Pancreas (tissue), 10 donors: ENCODE measurements at regions not wholly inside any gene's neighbourhood (a gene's known extent, or its start where the extent isn't known, plus 50 kb on each side); places are given as distances from the start of the nearest gene placed in this dataset.
A peak's percentile ranks its signal among the peaks of the same experiment; 100 is the strongest.

Source experiments
- ATAC-seq, 4 donors: fragments of 200-7000 bp; cut with Tn5 transposase; one replicate each; pipeline versions ENCODE4 v1.8.0 to v1.9.1; 2020; ENCODE audit warnings: mild to moderate bottlenecking in 4 of 4, moderate library complexity in 4 of 4
- DNase-seq, 6 donors: peaks; one replicate each; pipeline ENCODE4 v3.0.0-alpha.2; 2020
- FAIRE-seq: peaks from 2 replicates; lab custom pipeline; 2012; peaks lifted over from hg19 to GRCh38; lab: Jason Lieb, UNC
- H3K27ac ChIP-seq, 4 donors: fragments of 200-600 bp; sonication (generic); 1 replicate in 3 of 4; 2 replicates in 1 of 4; pipeline versions ENCODE4 v1.5.0 to v1.8.0; 2020
- H3K27me3 ChIP-seq, 4 donors: fragments of 200-600 bp; one replicate each; pipeline ENCODE4 v1.8.0; 2021
- H3K36me3 ChIP-seq, 3 donors: fragments of 200-600 bp; sonication (generic) in 1 of 3; one replicate each; pipeline versions ENCODE4 v1.5.0 to v1.8.0; 2020 to 2021
- H3K4me1 ChIP-seq, 3 donors: fragments of 200-600 bp; one replicate each; pipeline ENCODE4 v1.8.0; 2021
- H3K4me3 ChIP-seq, 4 donors: fragments of 200-600 bp; sonication (generic) in 2 of 4; one replicate each; pipeline versions ENCODE4 v1.5.0 to v1.8.0; 2020 to 2021
- H3K9me3 ChIP-seq, 4 donors: fragments of 200-600 bp; one replicate each; pipeline ENCODE4 v1.8.0; 2021
- WGBS, 2 donors: extraction: QIAGEN DNeasy Blood & Tissue Kit; methylation state at CpG; one replicate each; pipeline ENCODE4 v1.1.7; 2013; 5-methylcytosine and 5-hydroxymethylcytosine counted together
- intact Hi-C, 3 donors: fragments of 100-400 bp; cut with DNase I; formaldehyde crosslinking; loops; one replicate each; pipeline versions ENCODE4 v1.11.1 to v1.14.2; 2022
- TF ChIP-seq, protein P1 (sequence below), 4 donors: fragments of 200-600 bp; sonication (generic) in 3 of 4; IDR thresholded peaks; one replicate each; pipeline versions ENCODE4 v1.5.0 to v1.8.0; 2021; ENCODE audit warnings: antibody characterized with exemption in 4 of 4
- donor health status: healthy with polysubstance abuse.
- donor health status: DM: no; HTN: no; CAD: no; lungs with moderate emphysema.
- donor health status: DM: no; HTN: no; CAD: no.
- donor health status: control.
- donor health status: control.
- donor health status: Bipolar disorder and iron deficiency.
- donor health status: DM: yes; HTN: yes; CAD: no.
- donor health status: DM: no; HTN: no; CAD: no.
- donor health status: DM: no; HTN: no; CAD: no.
- donor health status: DM: yes; HTN: yes; CAD: no.

DNA sequence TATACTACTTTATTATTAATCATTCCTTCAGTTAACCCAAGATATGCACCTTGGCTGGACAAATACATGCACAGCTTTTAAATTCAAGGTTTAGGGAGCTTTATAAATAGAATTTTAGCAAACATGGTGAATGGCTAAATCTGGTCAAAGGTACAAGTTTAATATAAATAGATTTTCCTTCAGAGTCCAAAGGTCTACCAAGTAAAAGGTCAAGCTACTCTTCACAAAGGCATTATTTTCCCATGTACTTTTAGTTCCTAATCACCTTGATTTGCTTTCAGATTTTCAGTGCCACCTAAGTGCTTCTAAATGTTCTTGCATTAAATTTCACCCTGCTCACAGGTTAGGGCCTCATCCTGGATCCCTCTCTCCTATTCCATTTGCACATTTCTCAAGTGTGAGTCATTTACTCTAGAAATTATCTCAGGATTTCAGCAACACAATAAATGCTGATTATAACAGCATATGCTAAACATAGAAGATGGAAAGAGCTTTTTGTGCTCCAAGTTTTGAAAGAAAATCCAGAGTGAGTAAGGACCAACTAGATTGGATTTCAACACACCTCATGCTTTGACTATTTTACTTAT, 459.4 kb upstream of the ITGA1 start:
- Histone ChIP-seq H3K9me3 (no peaks in the 10 kb centered on the region), H3K27me3 (no peaks in the 10 kb centered on the region), H3K27ac (no peak overlapping the region), H3K36me3 (no peaks in the 10 kb centered on the region), H3K4me3 (no peak overlapping the region), H3K4me1 (no peaks in the 10 kb centered on the region)
- FAIRE-seq (no peak), ATAC-seq (peak in 2 of 4 donors; percentile 28 to 29), DNase-seq (no peak)
- TF ChIP-seq, protein P1, sequence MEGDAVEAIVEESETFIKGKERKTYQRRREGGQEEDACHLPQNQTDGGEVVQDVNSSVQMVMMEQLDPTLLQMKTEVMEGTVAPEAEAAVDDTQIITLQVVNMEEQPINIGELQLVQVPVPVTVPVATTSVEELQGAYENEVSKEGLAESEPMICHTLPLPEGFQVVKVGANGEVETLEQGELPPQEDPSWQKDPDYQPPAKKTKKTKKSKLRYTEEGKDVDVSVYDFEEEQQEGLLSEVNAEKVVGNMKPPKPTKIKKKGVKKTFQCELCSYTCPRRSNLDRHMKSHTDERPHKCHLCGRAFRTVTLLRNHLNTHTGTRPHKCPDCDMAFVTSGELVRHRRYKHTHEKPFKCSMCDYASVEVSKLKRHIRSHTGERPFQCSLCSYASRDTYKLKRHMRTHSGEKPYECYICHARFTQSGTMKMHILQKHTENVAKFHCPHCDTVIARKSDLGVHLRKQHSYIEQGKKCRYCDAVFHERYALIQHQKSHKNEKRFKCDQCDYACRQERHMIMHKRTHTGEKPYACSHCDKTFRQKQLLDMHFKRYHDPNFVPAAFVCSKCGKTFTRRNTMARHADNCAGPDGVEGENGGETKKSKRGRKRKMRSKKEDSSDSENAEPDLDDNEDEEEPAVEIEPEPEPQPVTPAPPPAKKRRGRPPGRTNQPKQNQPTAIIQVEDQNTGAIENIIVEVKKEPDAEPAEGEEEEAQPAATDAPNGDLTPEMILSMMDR (IDR thresholded peaks at IDR 0.05): no peak
- intact Hi-C loops: no loop called here

DNA sequence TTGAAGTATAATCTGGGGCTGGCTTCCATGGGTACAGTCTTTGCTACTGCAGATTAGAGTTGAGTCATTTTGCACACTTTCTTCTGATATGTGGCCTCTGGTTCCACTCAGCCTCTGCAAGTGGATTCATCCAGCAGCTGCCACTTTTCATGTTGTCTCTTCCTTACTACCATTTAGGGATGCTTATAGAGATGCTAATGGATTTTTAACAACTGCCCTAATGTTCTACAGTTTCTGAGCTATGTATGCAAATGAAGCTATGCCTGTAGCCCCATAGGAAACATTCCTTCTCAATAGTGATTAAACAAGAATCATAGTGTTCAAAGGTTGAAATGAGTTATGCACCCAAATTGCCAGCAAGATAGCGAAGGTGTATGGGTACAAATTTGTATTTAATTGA, 456.0 kb upstream of the ITGA1 start:
- no peak overlapping the region for H3K27ac ChIP-seq
- TF ChIP-seq, protein P1 (IDR thresholded peaks at IDR 0.05): no peak
- H3K36me3 ChIP-seq: no peaks in the 10 kb centered on the region
- H3K9me3 ChIP-seq: no peaks in the 10 kb centered on the region
- ATAC-seq: no peak
- intact Hi-C loops: no loop called here
- H3K4me3 ChIP-seq: no peak overlapping the region
- FAIRE-seq: no peak
- WGBS, 2 donors: 87 to 94% methylated on average over 1 of the region's 1 CpG
- no peak for DNase-seq
- no peaks in the 10 kb centered on the region for H3K27me3 ChIP-seq
- H3K4me1 ChIP-seq: no peaks in the 10 kb centered on the region

DNA sequence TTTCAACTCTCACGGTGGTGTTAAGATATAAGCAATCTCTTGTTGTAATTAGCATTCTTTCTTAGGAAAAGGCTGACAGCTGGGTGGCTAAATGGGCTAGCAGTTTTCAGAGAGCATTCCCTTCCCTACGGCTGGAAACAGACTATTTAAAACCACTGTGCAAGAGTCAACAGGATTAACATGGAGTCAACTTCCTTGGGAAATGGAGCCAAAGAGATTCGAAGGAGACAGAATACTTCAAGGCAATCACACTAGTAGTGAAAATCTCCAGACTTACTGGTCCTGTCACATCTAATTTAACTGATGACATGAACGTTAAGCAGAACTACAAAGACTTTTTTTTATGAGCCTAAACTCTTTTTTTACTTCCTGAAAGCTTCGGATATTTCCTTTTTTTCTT, 453.3 kb upstream of the ITGA1 start:
- Histone ChIP-seq H3K27ac (no peak overlapping the region), H3K36me3 (no peaks in the 10 kb centered on the region), H3K4me3 (no peak overlapping the region), H3K9me3 (no peaks in the 10 kb centered on the region), H3K4me1 (no peaks in the 10 kb centered on the region), H3K27me3 (no peaks in the 10 kb centered on the region)
- DNase-seq: no peak
- no peak for FAIRE-seq
- TF ChIP-seq, protein P1 (IDR thresholded peaks at IDR 0.05): no peak
- intact Hi-C loops: no loop called here
- no peak for ATAC-seq
- whole genome bisulfite sequencing, 2 donors: 13 to 18% methylated on average over 5 of the region's 5 CpGs

DNA sequence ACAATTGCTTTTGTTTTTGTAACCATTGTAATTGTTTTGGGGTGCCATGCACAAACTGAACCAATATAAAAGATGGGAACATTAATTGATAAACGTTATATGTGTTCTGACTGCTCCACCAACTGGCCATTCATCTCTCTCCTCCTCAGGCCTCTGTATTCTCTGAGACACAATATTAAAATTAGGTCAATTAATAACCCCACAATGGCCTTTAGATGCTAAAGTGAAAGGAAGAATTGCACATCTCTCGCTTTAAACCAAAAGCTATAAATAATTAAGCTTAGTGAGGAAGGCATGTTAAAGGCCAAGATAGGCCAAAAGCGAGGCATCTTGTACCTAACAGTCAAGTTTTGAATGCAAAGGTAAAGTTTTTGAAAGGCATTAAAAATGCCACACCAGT, 448.4 kb upstream of the ITGA1 start:
- H3K4me3 ChIP-seq: no peak overlapping the region
- no peaks in the 10 kb centered on the region for H3K36me3 ChIP-seq
- H3K27ac ChIP-seq: no peak overlapping the region
- FAIRE-seq: no peak
- no peak for ATAC-seq
- TF ChIP-seq, protein P1 (IDR thresholded peaks at IDR 0.05): no peak
- 63 to 68% methylated on average over 3 of the region's 3 CpGs for WGBS, 2 donors
- DNase-seq: no peak
- H3K4me1 ChIP-seq: no peaks in the 10 kb centered on the region
- intact Hi-C loops: no loop called here
- no peaks in the 10 kb centered on the region for H3K27me3 ChIP-seq
- no peaks in the 10 kb centered on the region for H3K9me3 ChIP-seq

DNA sequence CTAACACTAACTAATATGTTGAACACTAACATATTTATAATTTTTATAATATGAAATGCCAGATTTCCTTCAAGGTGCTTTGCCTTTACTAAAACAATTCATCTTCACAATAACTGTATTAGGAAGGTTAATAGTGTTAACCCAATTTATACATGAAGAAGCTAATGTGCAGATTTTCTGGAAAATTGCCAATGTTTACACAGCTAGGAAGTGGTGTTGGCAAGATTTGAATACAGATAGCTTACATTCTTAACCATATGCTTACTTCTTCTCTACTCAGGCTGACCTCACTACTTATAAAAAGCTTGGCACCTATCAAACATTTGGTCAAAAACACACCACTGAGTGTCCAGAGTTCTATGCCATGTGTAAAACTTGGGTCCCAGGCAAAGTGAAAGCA, 445.4 kb upstream of the ITGA1 start:
- TF ChIP-seq, protein P1 (IDR thresholded peaks at IDR 0.05): no peak
- intact Hi-C loops: no loop called here
- H3K4me1 ChIP-seq: no peaks in the 10 kb centered on the region
- no peak overlapping the region for H3K27ac ChIP-seq
- FAIRE-seq: no peak
- no peaks in the 10 kb centered on the region for H3K9me3 ChIP-seq
- no peak for DNase-seq
- no peaks in the 10 kb centered on the region for H3K36me3 ChIP-seq
- no peak overlapping the region for H3K4me3 ChIP-seq
- ATAC-seq: no peak
- H3K27me3 ChIP-seq: no peaks in the 10 kb centered on the region
